ENCODE measurements at regions not wholly inside any gene's neighbourhood (a gene's known extent, or its start where the extent isn't known, plus 50 kb on each side); places are given as distances from the start of the nearest gene placed in this dataset.

- Histone ChIP-seq H3K79me2 (ENCODE audit: insufficient read depth, low read length) (no peaks in the 10 kb centered on the region), H2AK5ac (ENCODE audit: insufficient read length, low read length) (no peak overlapping the region), H3K4me1 (ENCODE audit: insufficient read depth, low read length) (no peaks in the 10 kb centered on the region; the same call in 1 of the 2 replicates), H2BK5ac (ENCODE audit: insufficient read length, low read length) (no peak overlapping the region), H3K9ac (ENCODE audit: extremely low read depth, insufficient read length, low read length) (no peak overlapping the region), H2BK20ac (ENCODE audit: low read depth, low read length, poor library complexity, severe bottlenecking) (no peak overlapping the region), H2AFZ (ENCODE audit: low read length) (no peak overlapping the region), H3K79me1 (ENCODE audit: insufficient read depth, low read depth, low read length, poor library complexity, severe bottlenecking) (no peaks in the 10 kb centered on the region), H3K9me3 (ENCODE audit: control insufficient read depth, low read depth, low read length) (no peaks in the 10 kb centered on the region), H3K56ac (ENCODE audit: insufficient read length, low read depth, low read length) (no peak overlapping the region), H3K27ac (ENCODE audit: insufficient read length, low read depth, low read length) (no peak overlapping the region), H3K23me2 (ENCODE audit: insufficient read length, low read depth, low read length, poor library complexity, severe bottlenecking) (no peaks in the 10 kb centered on the region), H3K4me2 (ENCODE audit: insufficient read depth, insufficient read length, low read length) (no peak overlapping the region), H3K18ac (ENCODE audit: insufficient read length, low read depth, low read length) (no peak overlapping the region), H3T11ph (ENCODE audit: low read length) (no peak overlapping the region), H3K27me3 (ENCODE audit: insufficient read depth, low read length) (no peaks in the 10 kb centered on the region), H3K14ac (ENCODE audit: insufficient read depth, low read length) (no peak overlapping the region), H4K91ac (ENCODE audit: insufficient read length, low read depth, low read length) (no peak overlapping the region), H2BK12ac (ENCODE audit: insufficient read length, low read depth, low read length) (no peak overlapping the region), H2BK120ac (ENCODE audit: low read depth, low read length, poor library complexity, severe bottlenecking) (no peak overlapping the region), H4K20me1 (ENCODE audit: control insufficient read depth, insufficient read depth, insufficient read length) (no peaks in the 10 kb centered on the region), H3K4ac (ENCODE audit: low read depth, low read length) (no peak overlapping the region), H4K5ac (ENCODE audit: insufficient read length, low read depth, low read length) (no peak overlapping the region), H2BK15ac (ENCODE audit: low read depth, low read length) (no peak overlapping the region), H3K23ac (ENCODE audit: insufficient read length, low read depth, low read length) (no peak overlapping the region), H4K8ac (replicated peaks; ENCODE audit: insufficient read length, low read depth, low read length) (no peak overlapping the region)
- TF ChIP-seq, protein P1, sequence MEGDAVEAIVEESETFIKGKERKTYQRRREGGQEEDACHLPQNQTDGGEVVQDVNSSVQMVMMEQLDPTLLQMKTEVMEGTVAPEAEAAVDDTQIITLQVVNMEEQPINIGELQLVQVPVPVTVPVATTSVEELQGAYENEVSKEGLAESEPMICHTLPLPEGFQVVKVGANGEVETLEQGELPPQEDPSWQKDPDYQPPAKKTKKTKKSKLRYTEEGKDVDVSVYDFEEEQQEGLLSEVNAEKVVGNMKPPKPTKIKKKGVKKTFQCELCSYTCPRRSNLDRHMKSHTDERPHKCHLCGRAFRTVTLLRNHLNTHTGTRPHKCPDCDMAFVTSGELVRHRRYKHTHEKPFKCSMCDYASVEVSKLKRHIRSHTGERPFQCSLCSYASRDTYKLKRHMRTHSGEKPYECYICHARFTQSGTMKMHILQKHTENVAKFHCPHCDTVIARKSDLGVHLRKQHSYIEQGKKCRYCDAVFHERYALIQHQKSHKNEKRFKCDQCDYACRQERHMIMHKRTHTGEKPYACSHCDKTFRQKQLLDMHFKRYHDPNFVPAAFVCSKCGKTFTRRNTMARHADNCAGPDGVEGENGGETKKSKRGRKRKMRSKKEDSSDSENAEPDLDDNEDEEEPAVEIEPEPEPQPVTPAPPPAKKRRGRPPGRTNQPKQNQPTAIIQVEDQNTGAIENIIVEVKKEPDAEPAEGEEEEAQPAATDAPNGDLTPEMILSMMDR (conservative IDR thresholded peaks at IDR 0.05), result no peak
- WGBS (ENCODE audit: extremely low coverage, insufficient read length, low lambda C conversion rate), result no CpG with 5 or more reads among the region's 7 CpGs
- Mint-ChIP-seq H3K27me3 (ENCODE audit: low read depth) (no peaks in the 10 kb centered on the region), H3K9me3 (peaks cover 18 to 20% of the 10 kb centered on the region in 2 experiments), H3K36me3 (ENCODE audit: insufficient read depth in 1 of 3, low read depth in 3 of 3) (peaks cover 4 to 23% (median 10%) of the 10 kb centered on the region in 3 experiments), H3K27ac (peak overlapping the region in 2 of 3 experiments; percentile 19 to 63; a peak in 3 of 7 replicates), H3K4me3 (no peak overlapping the region), H3K4me1 (peaks cover 9% of the 10 kb centered on the region in 2 experiments)
- peak; percentile 26 for DNase-seq
Observed at GRCh38 chr5:40165789-40166728, 513.7 kb upstream of the PTGER4 start.

Measured in H9 (cell line).